HG03095 (cell line): ENCODE measurements at regions not wholly inside any gene's neighbourhood (a gene's known extent, or its start where the extent isn't known, plus 50 kb on each side); places are given as distances from the start of the nearest gene placed in this dataset.
A peak's percentile ranks its signal among the peaks of the same experiment; 100 is the strongest.
"Not testable (repeated sequence)": the region's sequence is repeated elsewhere in the genome, so short reads cannot be mapped to it uniquely, and the experiment has no call there.

ENCODE experiments used
- ATAC-seq: cut with Tn5 transposase; IDR thresholded peaks from one replicate; pipeline ENCODE4 v1.9.1; 2021; ENCODE audit warnings: moderate library complexity; ENCODE audit not compliant: unreplicated experiment

GRCh38 chr1:185441605-185442004, 124.6 kb upstream of the IVNS1ABP start:
- ATAC-seq, result no peak

GRCh38 chr1:185440877-185441276, 123.8 kb upstream of the IVNS1ABP start:
- ATAC-seq, result no peak

DNA sequence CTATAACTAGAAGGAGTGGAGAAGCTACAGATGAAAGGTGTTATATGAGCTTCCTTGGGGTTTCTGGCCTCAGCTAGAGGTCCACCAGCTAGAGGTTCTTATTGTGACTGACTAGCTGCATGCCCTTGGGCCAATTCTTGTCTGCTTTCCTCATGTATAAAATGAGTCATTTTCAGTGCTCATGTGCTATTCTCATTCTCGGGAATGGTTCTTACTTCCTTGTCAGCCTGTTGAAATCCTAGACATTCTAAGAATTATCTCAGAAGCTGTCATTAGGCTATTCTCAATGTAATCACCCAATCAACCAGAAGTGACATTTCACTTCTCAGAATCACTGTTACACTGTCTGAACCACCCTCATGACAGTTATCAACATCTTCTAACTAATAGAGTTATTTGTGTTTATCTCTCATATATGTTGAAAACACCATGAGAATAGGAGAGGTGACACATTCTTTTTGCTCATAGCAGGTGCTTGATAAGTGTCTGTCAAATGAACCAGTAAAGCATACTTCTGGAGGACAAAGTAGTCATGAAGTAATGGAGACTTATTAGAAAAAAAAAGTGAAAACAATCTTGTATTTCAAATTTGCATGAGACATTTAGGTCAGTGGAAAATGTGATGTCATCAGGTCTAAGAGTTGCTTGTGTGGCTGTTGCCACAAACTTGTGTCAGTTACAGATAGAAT, 122.8 kb upstream of the IVNS1ABP start:
- peak; percentile 90 for ATAC-seq

DNA sequence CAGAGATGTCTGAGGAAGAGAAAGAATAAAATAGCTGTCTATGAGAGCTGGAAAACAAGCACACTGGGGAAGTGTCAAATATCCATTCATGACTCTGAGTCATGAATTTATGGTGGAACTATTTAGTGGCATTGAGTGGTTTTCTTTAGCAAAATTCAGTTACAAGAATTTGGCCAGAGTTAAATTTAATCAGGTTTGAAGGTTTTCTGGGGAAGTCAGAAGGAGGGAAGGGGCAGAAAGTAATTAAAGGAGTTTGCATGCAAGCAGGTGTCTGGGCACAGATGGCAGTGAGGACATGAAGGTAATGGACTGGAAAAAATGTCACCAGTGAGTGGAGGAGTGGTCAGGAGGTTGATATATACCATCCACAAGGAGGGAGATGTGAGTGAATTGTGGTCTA, 121.9 kb upstream of the IVNS1ABP start:
- ATAC-seq, result no peak

GRCh38 chr1:185435696-185436379, 118.8 kb upstream of the IVNS1ABP start:
- no peak for ATAC-seq

DNA sequence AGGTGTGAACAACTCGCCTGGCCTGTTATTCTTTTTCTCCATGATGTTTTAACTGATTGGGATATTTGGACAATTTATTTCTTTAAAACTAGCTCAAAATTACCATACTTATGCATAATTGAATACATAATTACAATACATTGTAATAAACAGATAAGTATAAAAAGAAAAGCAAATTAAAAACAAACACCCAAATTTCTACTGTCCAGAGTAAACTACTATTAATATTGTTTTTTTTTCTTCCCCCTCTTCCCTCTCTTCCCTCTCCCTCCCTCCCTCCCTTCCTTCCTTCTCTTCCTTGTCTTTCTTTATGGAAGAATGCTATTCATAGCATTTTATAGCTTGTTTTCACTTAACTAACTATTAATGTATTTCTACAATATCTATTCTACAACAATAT, 117.7 kb upstream of the IVNS1ABP start:
- ATAC-seq, result no peak

GRCh38 chr1:185433667-185434066, 116.6 kb upstream of the IVNS1ABP start:
- ATAC-seq, result no peak

- ATAC-seq, result no peak
Observed at GRCh38 chr1:185432948-185433347, 115.9 kb upstream of the IVNS1ABP start.

- no peak for ATAC-seq
Observed at GRCh38 chr1:185431612-185432011, 114.6 kb upstream of the IVNS1ABP start.

GRCh38 chr1:185429668-185430067, 112.6 kb upstream of the IVNS1ABP start:
- not testable (repeated sequence) for ATAC-seq

- no peak for ATAC-seq
Observed at GRCh38 chr1:185427776-185428175, 110.7 kb upstream of the IVNS1ABP start.

GRCh38 chr1:185427264-185427663, 110.2 kb upstream of the IVNS1ABP start:
- no peak for ATAC-seq

DNA sequence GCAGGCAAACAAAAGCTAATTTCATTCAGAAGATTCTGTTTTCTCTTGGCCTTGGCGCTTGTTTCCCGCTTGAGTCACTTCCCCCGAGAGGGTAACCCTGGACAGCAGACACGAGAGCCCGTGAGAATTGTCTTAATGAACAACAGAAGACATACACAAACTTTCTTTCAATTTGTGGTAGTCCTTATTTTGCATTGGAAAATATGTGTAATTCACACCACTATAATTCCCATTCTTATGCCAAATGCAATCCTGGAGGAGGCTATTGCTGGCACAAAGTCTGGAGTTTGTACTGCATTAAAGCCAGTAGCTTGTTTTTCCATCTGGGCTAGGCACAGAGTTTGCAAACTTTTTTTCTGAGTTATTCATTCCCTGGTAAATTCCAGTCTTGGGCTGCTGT, 109.8 kb upstream of the IVNS1ABP start:
- ATAC-seq, result no peak

DNA sequence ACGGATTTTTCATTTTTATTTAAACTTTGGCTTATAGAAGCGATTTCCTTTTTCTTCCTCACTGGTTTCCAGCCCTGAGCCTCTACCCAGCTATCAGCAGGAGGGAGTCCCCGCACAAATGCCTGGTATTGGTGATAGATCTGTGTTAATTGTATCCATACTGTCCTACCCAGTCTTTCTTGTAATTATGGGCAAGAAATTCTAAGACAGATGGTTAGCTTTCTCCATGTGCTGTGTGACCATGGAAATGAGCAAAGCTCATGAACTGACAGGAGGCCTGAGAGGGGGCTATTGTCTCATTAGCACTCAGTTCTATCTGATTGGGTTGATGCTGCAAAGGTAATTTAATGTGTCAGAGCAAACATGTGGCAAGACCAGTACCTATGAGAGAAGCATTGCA, 108.1 kb upstream of the IVNS1ABP start:
- no peak for ATAC-seq

GRCh38 chr1:185421485-185422107, 104.6 kb upstream of the IVNS1ABP start:
- no peak for ATAC-seq

- ATAC-seq, result no peak
Observed at GRCh38 chr1:185420588-185421081, 103.6 kb upstream of the IVNS1ABP start.

DNA sequence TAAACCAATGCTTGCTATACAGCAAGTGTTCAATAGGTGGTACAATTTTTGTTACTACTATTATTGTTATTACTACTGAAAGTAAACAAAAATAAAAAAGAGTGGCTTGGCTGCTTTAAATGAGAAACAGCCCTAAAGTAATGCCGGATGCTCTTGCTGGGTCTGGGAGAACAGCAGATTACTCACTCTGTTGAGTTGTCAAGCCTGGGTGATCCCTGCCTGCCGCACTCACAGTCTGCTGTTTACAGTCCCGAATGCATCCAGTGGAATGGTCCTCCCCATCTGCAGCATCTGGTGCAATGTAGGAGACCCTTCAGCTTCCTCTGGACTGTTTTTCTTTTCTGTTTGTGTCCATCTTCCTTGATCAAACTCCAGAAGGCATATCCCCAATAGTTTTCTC, 102.7 kb upstream of the IVNS1ABP start:
- ATAC-seq, result no peak

- ATAC-seq, result no peak
Observed at GRCh38 chr1:185418472-185418871, 101.4 kb upstream of the IVNS1ABP start.

DNA sequence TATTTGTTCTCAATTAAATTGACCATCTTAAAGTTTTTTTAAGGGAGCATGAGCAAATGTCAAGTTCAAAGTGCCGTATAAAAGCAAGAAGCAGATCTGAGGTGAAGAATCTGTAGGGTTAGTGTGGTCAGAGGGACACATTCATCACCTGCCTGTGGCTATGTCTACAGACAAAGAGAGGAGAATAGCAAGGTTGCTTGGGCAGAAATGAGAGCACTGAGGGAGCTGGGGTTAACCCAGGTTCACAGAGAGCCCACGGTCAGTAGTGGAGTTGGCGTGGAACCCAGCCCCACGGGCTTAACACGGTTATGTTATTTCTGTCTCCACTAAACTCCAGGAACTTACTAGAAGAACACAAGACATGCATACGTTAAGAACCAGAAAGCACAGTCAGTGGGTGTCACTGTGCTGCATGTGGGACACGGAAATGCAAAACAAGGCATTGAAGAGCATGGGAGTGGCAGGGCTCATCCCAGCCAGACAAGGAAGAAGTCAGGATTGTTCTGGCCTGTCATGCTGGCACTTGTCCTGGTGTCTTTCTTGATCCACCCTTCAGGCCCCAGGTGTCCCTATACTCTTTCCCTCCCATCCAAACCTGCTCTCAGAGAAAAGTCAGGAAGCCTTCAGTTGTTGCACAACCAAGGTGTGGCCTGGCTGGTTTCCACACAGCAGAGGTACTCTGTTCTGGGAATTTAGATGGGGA, 95.5 kb upstream of the IVNS1ABP start:
- ATAC-seq, result no peak

GRCh38 chr1:185409763-185410528, 92.9 kb upstream of the IVNS1ABP start:
- no peak for ATAC-seq

DNA sequence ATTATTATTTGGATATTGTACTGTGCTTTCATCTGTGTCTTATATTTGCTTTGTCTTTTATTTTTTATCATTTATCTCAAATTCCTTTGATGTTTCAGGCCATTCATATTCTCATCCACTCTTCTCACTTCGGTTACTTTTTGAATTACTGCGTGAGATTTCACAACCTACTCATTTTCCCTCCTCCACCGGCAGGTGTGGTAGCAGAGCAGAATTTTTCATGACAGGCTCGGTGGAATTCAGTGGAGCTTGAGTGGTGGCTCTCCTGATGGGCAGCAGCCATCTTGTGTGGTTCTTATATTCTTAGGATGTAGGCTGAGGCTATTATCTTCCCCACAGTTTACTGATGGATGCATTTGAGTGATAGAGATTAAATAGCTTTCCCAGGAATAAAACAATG, 92.3 kb upstream of the IVNS1ABP start:
- no peak for ATAC-seq
